HepG2 (cell line): ENCODE measurements at regions not wholly inside any gene's neighbourhood (a gene's known extent, or its start where the extent isn't known, plus 50 kb on each side); places are given as distances from the start of the nearest gene placed in this dataset.

Source experiments
- ATAC-seq: fragments of 200-7000 bp; cut with Tn5 transposase; 3 replicates; pipeline ENCODE4 v1.9.1; 2020; ENCODE audit warnings: mild to moderate bottlenecking, moderate library complexity
- BruUV-seq: library from RNA; stranded (reverse); fragments of 400-500 nt; replicated peaks from 2 replicates; lab custom pipeline; 2021; lab: Mats Ljungman, UMichigan
- CTCF ChIA-PET: fragments of 300-600 bp; formaldehyde crosslinking; extraction: SDS; loops from one replicate; lab custom pipeline; 2021; ENCODE audit warnings: low total read pairs, inconsistent platforms, low intra/inter-chr PET ratio; lab: Yijun Ruan, JAX
- POLR2A ChIA-PET: fragments of 350-600 bp; sonication (Branson Sonifier 250); formaldehyde crosslinking; loops from one replicate; lab custom pipeline; 2020; ENCODE audit warnings: antibody characterized with exemption, inconsistent platforms; lab: Yijun Ruan, JAX
- DNase-seq: peaks from one replicate; pipeline ENCODE4 v3.0.0-alpha.2; 2015; ENCODE audit warnings: low spot score
- FAIRE-seq: peaks from 3 replicates; lab custom pipeline; 2011; peaks lifted over from hg19 to GRCh38; lab: Jason Lieb, UNC
- H2AFZ ChIP-seq: one replicate; pipeline ENCODE4 v1.6.1; 2011; ENCODE audit warnings: low read length, inconsistent platforms
- H3K27ac ChIP-seq: fragments of 300-600 bp; 3 replicates; pipeline ENCODE4 v1.8.0; 2011; ENCODE audit warnings: mixed run types, mild to moderate bottlenecking, mixed read lengths, low read length, inconsistent platforms; ENCODE audit not compliant: insufficient read depth; ENCODE audit errors: extremely low read length
- H3K27me3 ChIP-seq, 2 experiments: fragments of 200-600 bp in 1 of 2; 2 replicates in 1 of 2; 3 replicates in 1 of 2; pipeline versions ENCODE4 v1.6.0 to v1.8.0; 2011; ENCODE audit warnings: low read length in 2 of 2, mild to moderate bottlenecking in 2 of 2, moderate library complexity in 2 of 2, inconsistent platforms in 1 of 2; ENCODE audit not compliant: insufficient read depth in 2 of 2, control insufficient read depth in 1 of 2
- H3K36me3 ChIP-seq, 2 experiments: fragments of 200-600 bp in 1 of 2; replicated peaks in 1 of 2; 2 replicates in 1 of 2; 3 replicates in 1 of 2; pipeline versions ENCODE4 v1.5.1 to v1.8.0; 2011; ENCODE audit warnings: low read length in 2 of 2, inconsistent platforms in 1 of 2; ENCODE audit not compliant: insufficient read depth in 2 of 2, control insufficient read depth in 1 of 2
- H3K4me1 ChIP-seq: 2 replicates; pipeline ENCODE4 v1.5.1; 2012; ENCODE audit warnings: low read length, inconsistent platforms; ENCODE audit not compliant: insufficient read depth
- H3K4me2 ChIP-seq: 2 replicates; pipeline ENCODE4 v1.6.0; 2011; ENCODE audit warnings: low read depth, low read length, inconsistent platforms
- H3K4me3 ChIP-seq, 3 experiments: fragments of 200-600 bp in 1 of 3; sonication (generic), shearing (Covaris generic) in 1 of 3; replicated peaks in 1 of 3; 2 replicates each; pipeline ENCODE4 v1.5.1; 2011 to 2016; ENCODE audit warnings: low read length in 3 of 3, inconsistent platforms in 2 of 3, low read depth in 2 of 3, mild to moderate bottlenecking in 2 of 3, control low read depth in 1 of 3, mixed read lengths in 1 of 3; ENCODE audit not compliant: insufficient read depth in 1 of 3
- H3K79me2 ChIP-seq: one replicate; pipeline ENCODE4 v1.6.1; 2011; ENCODE audit warnings: low read length, inconsistent platforms; ENCODE audit not compliant: insufficient read depth
- H3K9ac ChIP-seq: 2 replicates; pipeline ENCODE4 v1.6.0; 2011; ENCODE audit warnings: mild to moderate bottlenecking, low read depth, low read length, inconsistent platforms; ENCODE audit not compliant: insufficient read depth
- H3K9me3 ChIP-seq: 2 replicates; pipeline ENCODE4 v1.5.1; 2012; ENCODE audit warnings: mild to moderate bottlenecking, low read length
- H4K20me1 ChIP-seq: 2 replicates; pipeline ENCODE4 v1.6.0; 2011; ENCODE audit warnings: inconsistent platforms, mild to moderate bottlenecking, low read length, moderate library complexity; ENCODE audit not compliant: insufficient read depth
- BRCA1 ChIP-seq: sonication (generic); formaldehyde crosslinking; IDR thresholded peaks from 2 replicates; pipeline ENCODE4 v1.4.0; 2020; ENCODE audit warnings: missing genetic modification reagents
- FOXC1 ChIP-seq: sonication (generic); formaldehyde crosslinking; IDR thresholded peaks from 2 replicates; pipeline ENCODE4 v1.8.0; 2022; ENCODE audit warnings: mild to moderate bottlenecking, missing genetic modification reagents, borderline replicate concordance
- HES4 ChIP-seq: sonication (generic); formaldehyde crosslinking; IDR thresholded peaks from 2 replicates; pipeline ENCODE4 v1.9.0; 2021; ENCODE audit warnings: mild to moderate bottlenecking, missing genetic modification reagents, borderline replicate concordance
- HNF4A ChIP-seq: sonication (generic); formaldehyde crosslinking; IDR thresholded peaks from 2 replicates; pipeline ENCODE4 v1.4.0; 2020; ENCODE audit warnings: missing genetic modification reagents
- NBN ChIP-seq: fragments of 450-650 bp; conservative IDR thresholded peaks from 2 replicates; pipeline ENCODE4 v1.6.1; 2017
- PCBP2 ChIP-seq: fragments of 200-400 bp; formaldehyde crosslinking; optimal IDR thresholded peaks from 2 replicates; pipeline ENCODE3; 2018; ENCODE audit warnings: low read length, low read depth; ENCODE audit not compliant: poor library complexity, severe bottlenecking
- RARG ChIP-seq: sonication (generic); formaldehyde crosslinking; IDR thresholded peaks from 2 replicates; pipeline ENCODE4 v1.4.0; 2020; ENCODE audit warnings: low read depth, mild to moderate bottlenecking, missing genetic modification reagents
- SMARCE1 ChIP-seq: fragments of 450-650 bp; IDR thresholded peaks from 2 replicates; pipeline ENCODE4 v1.6.1; 2017; ENCODE audit warnings: borderline replicate concordance
- ZNF232 ChIP-seq: sonication (generic); formaldehyde crosslinking; IDR thresholded peaks from 2 replicates; pipeline ENCODE4 v1.4.0; 2020; ENCODE audit warnings: missing genetic modification reagents, borderline replicate concordance
- ZNF383 ChIP-seq: sonication (generic); formaldehyde crosslinking; IDR thresholded peaks from 2 replicates; pipeline ENCODE4 v1.4.0; 2020; ENCODE audit warnings: missing genetic modification reagents, mild to moderate bottlenecking, borderline replicate concordance
- ZNF569 ChIP-seq: sonication (generic); formaldehyde crosslinking; IDR thresholded peaks from 2 replicates; pipeline ENCODE4 v1.5.0; 2020; ENCODE audit warnings: mild to moderate bottlenecking, missing genetic modification reagents, moderate library complexity, borderline replicate concordance
- ZNF709 ChIP-seq: sonication (generic); formaldehyde crosslinking; IDR thresholded peaks from 2 replicates; pipeline ENCODE4 v1.5.0; 2020; ENCODE audit warnings: mild to moderate bottlenecking, missing genetic modification reagents
- ZNF770 ChIP-seq: sonication (generic); formaldehyde crosslinking; IDR thresholded peaks from 2 replicates; pipeline ENCODE4 v1.5.0; 2020; ENCODE audit warnings: mild to moderate bottlenecking, missing genetic modification reagents
- WGBS: methylation state at CpG from one replicate; pipeline ENCODE4 v1.1.6; 2017; ENCODE audit warnings: low lambda C conversion rate; 5-methylcytosine and 5-hydroxymethylcytosine counted together
- in situ Hi-C: cut with HindIII; loops from 2 replicates; pipeline ENCODE4 v1.10.0; 2017; ENCODE audit warnings: low pct_unique_long_range_greater_than_20kb; ENCODE audit not compliant: extremely low pct_ligation_motif_present
- intact Hi-C: fragments of 100-400 bp; cut with micrococcal nuclease; formaldehyde crosslinking; loops from one replicate; pipeline ENCODE4 v1.10.0; 2022; ENCODE audit not compliant: unreplicated experiment
- TF ChIP-seq, protein P1 (sequence below): sonication (generic); formaldehyde crosslinking; IDR thresholded peaks from 2 replicates; pipeline ENCODE4 v1.5.0; 2020; ENCODE audit warnings: mild to moderate bottlenecking, missing genetic modification reagents, borderline replicate concordance

DNA sequence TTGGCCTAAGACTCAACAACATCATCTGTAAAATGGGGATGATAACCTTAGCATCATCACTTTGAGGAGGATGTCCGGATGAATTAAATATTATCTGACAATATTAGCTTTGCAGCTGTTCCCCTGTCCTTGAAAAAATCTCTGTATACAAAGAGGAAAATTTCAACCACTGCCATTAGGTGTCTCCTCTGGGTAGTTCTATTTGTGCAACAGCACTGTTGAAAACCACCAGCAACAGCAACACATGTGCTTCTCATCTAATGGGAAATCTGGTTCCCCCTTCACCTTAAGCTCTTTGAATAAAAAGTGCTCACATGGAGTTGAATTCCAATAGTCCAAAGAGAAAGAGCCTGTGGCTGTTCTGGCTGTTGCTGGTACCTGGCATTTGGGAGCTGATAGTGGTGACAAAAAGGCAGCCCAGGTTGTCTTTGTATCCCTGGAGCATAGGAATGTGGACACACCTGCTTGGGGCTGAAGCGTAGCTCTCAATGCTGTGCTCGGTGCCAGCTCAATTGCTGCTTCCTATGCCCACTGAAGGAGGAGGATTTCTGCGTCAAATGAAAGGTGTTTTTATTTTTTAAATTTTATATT lies 322.1 kb upstream of the MSX2 start (continued):
- TF ChIP-seq ZNF232 (CRISPR knock-in tag) (no peak), RARG (CRISPR knock-in tag) (no peak), ZNF770 (CRISPR knock-in tag) (no peak), FOXC1 (CRISPR knock-in tag) (no peak)

GRCh38 chr5:174404848-174405247 lies 319.5 kb upstream of the MSX2 start:
- no peaks in the 10 kb centered on the region for H3K79me2 ChIP-seq
- BruUV-seq: no TSS peak
- TF ChIP-seq HNF4A (CRISPR knock-in tag) (no peak), BRCA1 (CRISPR knock-in tag) (no peak), NBN (no peak), SMARCE1 (no peak), PCBP2 (no peak), HES4 (CRISPR knock-in tag) (no peak), ZNF383 (no peak), ZNF709 (CRISPR knock-in tag) (no peak), ZNF569 (no peak)
- TF ChIP-seq, protein P1, sequence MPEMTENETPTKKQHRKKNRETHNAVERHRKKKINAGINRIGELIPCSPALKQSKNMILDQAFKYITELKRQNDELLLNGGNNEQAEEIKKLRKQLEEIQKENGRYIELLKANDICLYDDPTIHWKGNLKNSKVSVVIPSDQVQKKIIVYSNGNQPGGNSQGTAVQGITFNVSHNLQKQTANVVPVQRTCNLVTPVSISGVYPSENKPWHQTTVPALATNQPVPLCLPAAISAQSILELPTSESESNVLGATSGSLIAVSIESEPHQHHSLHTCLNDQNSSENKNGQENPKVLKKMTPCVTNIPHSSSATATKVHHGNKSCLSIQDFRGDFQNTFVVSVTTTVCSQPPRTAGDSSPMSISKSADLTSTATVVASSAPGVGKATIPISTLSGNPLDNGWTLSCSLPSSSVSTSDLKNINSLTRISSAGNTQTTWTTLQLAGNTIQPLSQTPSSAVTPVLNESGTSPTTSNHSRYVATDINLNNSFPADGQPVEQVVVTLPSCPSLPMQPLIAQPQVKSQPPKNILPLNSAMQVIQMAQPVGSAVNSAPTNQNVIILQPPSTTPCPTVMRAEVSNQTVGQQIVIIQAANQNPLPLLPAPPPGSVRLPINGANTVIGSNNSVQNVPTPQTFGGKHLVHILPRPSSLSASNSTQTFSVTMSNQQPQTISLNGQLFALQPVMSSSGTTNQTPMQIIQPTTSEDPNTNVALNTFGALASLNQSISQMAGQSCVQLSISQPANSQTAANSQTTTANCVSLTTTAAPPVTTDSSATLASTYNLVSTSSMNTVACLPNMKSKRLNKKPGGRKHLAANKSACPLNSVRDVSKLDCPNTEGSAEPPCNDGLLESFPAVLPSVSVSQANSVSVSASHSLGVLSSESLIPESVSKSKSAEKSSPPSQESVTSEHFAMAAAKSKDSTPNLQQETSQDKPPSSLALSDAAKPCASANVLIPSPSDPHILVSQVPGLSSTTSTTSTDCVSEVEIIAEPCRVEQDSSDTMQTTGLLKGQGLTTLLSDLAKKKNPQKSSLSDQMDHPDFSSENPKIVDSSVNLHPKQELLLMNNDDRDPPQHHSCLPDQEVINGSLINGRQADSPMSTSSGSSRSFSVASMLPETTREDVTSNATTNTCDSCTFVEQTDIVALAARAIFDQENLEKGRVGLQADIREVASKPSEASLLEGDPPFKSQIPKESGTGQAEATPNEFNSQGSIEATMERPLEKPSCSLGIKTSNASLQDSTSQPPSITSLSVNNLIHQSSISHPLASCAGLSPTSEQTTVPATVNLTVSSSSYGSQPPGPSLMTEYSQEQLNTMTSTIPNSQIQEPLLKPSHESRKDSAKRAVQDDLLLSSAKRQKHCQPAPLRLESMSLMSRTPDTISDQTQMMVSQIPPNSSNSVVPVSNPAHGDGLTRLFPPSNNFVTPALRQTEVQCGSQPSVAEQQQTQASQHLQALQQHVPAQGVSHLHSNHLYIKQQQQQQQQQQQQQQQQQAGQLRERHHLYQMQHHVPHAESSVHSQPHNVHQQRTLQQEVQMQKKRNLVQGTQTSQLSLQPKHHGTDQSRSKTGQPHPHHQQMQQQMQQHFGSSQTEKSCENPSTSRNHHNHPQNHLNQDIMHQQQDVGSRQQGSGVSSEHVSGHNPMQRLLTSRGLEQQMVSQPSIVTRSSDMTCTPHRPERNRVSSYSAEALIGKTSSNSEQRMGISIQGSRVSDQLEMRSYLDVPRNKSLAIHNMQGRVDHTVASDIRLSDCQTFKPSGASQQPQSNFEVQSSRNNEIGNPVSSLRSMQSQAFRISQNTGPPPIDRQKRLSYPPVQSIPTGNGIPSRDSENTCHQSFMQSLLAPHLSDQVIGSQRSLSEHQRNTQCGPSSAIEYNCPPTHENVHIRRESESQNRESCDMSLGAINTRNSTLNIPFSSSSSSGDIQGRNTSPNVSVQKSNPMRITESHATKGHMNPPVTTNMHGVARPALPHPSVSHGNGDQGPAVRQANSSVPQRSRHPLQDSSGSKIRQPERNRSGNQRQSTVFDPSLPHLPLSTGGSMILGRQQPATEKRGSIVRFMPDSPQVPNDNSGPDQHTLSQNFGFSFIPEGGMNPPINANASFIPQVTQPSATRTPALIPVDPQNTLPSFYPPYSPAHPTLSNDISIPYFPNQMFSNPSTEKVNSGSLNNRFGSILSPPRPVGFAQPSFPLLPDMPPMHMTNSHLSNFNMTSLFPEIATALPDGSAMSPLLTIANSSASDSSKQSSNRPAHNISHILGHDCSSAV: no peak

More at GRCh38 chr5:174404848-174405247, 319.5 kb upstream of the MSX2 start:
- Histone ChIP-seq H3K4me3 (no peak overlapping the region), H3K4me2 (no peak overlapping the region), H3K4me1 (no peaks in the 10 kb centered on the region), H4K20me1 (no peaks in the 10 kb centered on the region), H2AFZ (no peak overlapping the region), H3K9me3 (no peaks in the 10 kb centered on the region), H3K9ac (no peak overlapping the region), H3K27ac (no peak overlapping the region), H3K36me3 (no peaks in the 10 kb centered on the region), H3K27me3 (peaks cover 0 to 15% of the 10 kb centered on the region in 2 experiments; a peak in 3 of 5 replicates)
- intact Hi-C loops: no loop called here
- 20% methylated on average over 5 of the region's 5 CpGs for WGBS
- in situ Hi-C loops: no loop called here
- POLR2A ChIA-PET: no interaction called here
- DNase-seq (no peak), ATAC-seq (no peak), FAIRE-seq (no peak)
- CTCF ChIA-PET: no interaction called here
